ENCODE measurements at regions not wholly inside any gene's neighbourhood (a gene's known extent, or its start where the extent isn't known, plus 50 kb on each side); places are given as distances from the start of the nearest gene placed in this dataset.

DNA sequence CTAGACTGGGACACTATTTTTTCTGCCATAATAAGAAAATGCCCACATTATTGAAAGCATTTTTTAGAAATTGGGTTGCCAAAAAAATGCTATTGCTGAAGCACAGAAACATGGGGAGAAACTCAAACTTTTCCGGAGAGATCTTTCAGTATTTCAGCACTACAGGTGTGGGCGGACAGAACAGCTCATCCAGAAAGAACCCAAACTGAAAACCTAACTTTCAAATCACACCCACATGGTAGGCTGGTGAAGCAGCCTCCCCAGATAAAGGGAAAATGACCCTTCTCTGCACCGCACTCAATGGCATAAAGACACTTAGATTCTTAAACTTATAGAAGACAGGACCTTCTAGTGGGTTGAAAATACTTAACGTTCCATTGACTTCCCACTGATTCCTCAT lies 62.3 kb upstream of the TMPO start:
- no peak for DNase-seq

- no peak for DNase-seq
Measured at GRCh38 chr12:98453492-98453891, 61.9 kb upstream of the TMPO start.

DNA sequence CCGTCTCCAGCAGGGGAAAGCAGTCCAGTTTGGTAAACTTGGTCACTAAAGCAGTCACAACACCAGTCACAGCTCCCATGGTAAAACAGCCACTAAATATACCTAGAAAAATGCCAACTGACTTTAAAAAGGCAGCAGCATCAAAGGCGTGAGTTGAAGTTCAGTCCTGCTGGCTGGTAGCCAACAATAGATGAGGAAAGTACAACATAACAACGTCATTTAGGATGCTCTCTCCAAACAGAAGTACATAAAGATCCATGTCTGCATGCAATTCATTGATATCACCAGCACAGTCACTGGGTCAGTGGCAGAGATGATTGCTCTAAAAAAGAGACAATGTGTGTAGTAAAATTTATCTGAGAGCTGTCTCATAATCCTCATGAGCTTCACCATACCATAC lies 59.3 kb upstream of the TMPO start:
- no peak for DNase-seq

DNA sequence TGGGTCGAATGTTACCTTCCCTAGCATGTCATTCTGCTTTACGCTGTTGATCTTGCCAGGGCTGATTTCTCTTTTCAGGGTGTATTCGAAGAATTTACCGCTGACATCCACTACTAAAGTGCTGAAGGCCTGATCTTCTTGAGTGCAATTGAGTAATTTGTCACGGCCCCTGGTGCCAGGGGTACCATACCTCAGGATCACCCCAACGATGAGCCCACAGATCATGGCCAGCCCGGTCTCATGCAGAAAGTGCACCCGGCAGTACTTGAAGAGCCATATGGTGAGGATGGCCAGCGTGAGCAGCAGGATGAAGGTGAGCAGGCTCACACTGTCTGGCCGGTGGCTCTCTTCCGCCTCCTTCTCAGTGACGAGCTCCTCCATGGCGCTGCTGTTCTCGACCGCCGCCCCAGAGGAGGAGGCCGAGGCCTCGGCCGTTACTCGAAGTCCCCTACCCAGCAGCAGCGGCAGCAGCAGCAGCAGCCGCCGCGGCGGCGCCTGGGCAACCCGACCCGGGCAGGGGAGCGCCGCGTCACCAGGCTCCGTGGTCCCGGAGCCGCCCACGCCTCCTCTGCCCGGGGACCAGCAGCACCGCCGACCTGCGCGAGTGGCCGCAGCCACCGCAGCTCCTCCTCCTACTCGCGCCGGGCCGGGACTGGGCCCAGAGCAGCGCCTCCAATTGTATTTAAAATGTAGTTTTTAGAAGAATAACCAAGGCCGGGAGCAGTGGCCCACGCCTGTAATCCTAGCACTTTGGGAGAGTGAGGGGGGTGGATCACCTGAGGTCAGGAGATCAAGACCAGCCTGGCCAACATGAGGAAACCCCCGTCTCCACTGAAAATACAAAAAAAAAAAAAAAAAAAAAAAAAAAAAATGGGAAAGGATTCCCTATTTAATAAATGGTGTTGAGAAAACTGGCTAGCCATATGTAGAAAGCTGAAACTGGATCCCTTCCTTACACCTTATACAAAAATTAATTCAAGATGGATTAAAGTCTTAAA lies 58.5 kb upstream of the TMPO start:
- DNase-seq = no peak

DNA sequence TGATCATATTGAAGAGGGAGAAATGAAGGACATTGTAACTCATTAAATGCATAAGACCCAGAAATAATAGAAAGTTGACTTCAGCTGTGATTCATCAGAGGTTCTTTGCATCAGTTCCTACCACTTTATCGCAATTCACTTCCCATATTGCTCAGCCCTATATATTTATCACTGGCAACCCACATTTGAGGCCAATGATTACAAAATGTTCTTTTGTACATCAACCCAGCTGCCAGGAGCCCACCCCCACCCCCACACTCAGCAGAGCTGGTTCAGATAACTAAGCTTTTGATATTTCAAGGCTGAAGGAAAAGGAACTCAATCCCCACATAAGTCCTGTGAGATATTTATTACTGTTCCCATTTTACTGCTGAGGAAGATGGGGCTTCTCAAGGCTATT lies 51.2 kb upstream of the TMPO start:
- no peak for DNase-seq

- DNase-seq = no peak
Measured at GRCh38 chr12:98465505-98465904, 49.9 kb upstream of the TMPO start.

Measured in NCI-H1417 treated with DMSO at 0.1 percent for 48 hours (cell line).